ENCODE measurements at regions not wholly inside any gene's neighbourhood (a gene's known extent, or its start where the extent isn't known, plus 50 kb on each side); places are given as distances from the start of the nearest gene placed in this dataset.

- TF ChIP-seq CTCF (IDR thresholded peaks at IDR 0.05) (no peak), POLR2A (IDR thresholded peaks at IDR 0.05) (no peak), POLR2AphosphoS5 (IDR thresholded peaks at IDR 0.05) (no peak), EP300 (IDR thresholded peaks at IDR 0.05) (no peak)
Measured at GRCh38 chr11:15500643-15501042, 385.9 kb downstream of the INSC start.
